Right ventricle myocardium superior (tissue), 1 donor: ENCODE measurements at regions not wholly inside any gene's neighbourhood (a gene's known extent, or its start where the extent isn't known, plus 50 kb on each side); places are given as distances from the start of the nearest gene placed in this dataset.

Source experiments
- ATAC-seq: fragments of 200-7000 bp; cut with Tn5 transposase; one replicate; pipeline ENCODE4 v1.9.1; 2020; ENCODE audit warnings: mild to moderate bottlenecking; ENCODE audit not compliant: poor library complexity
- DNase-seq: peaks from one replicate; pipeline ENCODE4 v3.0.0-alpha.2; 2020
- intact Hi-C: fragments of 100-400 bp; cut with DNase I; formaldehyde crosslinking; loops from one replicate; pipeline ENCODE4 v1.11.2; 2022
- donor health status: DM: no; HTN: yes; CAD: no; lungs with severe emphysema.

GRCh38 chr7:26482927-26483326 lies 191.3 kb downstream of the SNX10 start:
- intact Hi-C loops: no loop called here
- ATAC-seq (no peak), DNase-seq (no peak)

DNA sequence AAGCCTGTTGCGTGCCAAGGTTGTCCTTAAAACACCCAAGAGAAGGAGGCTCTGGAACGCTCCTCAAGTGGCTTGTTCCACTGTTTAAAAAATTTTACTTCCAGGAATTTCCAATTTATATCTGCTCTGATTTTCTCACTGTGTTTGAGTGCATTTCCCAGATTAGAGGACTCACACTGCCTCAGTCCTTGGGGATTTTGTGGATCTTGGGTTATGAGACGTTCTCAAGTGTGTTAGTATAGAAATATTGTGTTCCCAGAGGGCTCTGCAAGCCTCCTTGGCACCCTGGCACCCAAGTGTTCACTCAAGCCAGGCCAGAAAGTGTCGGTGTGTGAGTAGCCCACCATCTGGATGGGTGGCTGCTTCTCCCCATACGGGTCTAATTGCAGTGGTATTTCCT lies 192.2 kb downstream of the SNX10 start:
- intact Hi-C loops: no loop called here
- DNase-seq: no peak
- no peak for ATAC-seq

DNA sequence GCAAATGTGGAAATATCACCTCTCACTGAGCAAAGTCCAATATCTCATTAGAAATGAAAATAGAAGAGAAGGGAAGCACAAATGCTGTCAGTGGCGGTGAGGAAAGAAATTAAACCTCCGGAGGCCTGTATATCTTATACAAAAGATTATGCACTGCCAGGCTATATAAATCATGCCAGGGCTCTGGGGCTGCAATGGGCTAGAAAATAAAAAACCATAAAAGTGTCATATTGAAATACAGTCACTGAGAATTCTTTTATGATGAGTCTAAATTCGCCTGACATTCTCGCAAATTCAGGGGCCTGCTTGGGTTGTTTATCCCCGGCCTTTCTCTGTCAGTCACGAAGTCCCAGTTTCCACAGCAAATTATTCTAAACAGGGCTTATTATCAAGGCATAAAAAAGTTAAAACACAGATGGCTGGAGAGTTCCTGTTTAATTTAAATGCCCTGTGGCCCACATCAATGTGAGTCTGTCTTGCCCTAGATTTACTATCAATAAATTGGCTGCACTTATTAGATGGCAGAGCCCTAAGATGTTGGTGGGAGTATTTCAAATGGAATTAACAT lies 193.8 kb downstream of the SNX10 start:
- intact Hi-C loops: no loop called here
- DNase-seq (no peak), ATAC-seq (no peak)

DNA sequence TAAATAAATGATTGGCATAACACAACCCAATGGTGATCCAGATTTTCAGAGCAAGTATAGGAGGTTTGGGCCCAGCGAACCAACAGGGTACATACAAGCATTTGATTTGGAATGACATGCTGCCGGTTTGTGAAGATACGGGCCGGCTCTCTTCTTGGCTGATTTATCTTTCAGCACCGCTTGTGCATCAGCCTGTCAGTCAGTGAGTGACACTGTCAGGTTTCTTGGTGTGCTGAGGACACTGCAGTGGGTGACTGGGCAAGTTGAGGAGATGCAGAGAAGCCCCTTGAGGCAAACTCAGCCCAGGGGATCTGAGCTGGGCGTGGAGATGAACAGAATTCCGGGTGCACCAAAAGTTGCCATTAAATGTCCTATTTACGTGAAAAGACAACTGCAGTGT lies 194.5 kb downstream of the SNX10 start:
- no peak for DNase-seq
- intact Hi-C loops: no loop called here
- ATAC-seq: no peak

DNA sequence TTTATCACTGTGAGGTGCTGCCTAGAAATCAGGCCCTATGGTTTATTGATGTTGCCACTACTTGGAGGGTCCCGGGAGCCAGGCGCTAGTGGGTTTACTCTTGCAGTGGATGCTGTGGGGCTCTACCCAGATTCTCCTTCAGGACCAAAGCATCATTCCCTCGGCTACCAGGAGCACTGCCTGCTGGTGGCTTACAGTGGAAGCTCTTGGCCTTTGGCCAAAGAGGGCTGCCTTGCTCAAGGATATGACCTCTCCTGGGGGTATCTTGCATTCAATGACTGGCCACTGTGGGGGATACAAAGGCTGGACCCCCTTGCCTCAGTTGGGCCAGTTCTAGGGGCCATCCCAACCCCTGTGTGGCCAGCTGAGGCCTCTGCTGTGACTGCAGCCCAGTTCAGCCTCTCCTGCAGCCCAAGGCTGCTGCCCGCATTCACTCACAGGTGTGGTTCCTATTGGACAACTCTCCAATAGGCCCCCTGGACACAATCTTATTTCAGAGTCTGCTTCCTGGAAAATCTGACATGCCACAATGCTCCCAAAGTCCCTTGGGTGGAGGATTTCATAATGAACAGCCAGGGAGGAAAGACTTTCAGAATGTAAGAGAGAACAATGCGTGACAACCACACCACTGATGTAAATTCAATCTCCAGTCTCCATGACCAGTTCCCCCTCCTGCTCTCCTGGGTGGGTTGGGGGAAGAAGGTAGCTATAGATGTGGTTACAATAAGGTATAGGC lies 196.3 kb downstream of the SNX10 start:
- DNase-seq (no peak), ATAC-seq (no peak)
- intact Hi-C loops: no loop called here

DNA sequence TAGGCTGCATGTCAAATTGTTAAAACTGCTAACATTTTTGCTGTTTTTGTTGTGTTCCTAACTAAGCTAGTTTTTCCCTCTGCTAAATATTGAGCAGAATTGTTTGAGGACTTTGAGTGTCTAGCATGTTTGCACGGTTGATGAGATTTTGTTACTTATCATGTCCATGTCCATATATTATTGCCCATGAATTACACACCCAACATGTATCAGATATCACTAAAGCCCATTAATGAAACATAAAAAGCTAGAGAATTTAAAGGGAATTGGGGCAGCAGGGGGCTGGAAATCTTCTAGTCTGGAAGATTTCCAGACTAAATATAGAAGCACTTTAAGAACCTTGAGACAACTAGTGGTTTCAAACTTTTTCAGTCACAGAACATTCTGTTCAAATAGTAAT lies 197.7 kb downstream of the SNX10 start:
- DNase-seq (no peak), ATAC-seq (no peak)
- intact Hi-C loops: no loop called here

DNA sequence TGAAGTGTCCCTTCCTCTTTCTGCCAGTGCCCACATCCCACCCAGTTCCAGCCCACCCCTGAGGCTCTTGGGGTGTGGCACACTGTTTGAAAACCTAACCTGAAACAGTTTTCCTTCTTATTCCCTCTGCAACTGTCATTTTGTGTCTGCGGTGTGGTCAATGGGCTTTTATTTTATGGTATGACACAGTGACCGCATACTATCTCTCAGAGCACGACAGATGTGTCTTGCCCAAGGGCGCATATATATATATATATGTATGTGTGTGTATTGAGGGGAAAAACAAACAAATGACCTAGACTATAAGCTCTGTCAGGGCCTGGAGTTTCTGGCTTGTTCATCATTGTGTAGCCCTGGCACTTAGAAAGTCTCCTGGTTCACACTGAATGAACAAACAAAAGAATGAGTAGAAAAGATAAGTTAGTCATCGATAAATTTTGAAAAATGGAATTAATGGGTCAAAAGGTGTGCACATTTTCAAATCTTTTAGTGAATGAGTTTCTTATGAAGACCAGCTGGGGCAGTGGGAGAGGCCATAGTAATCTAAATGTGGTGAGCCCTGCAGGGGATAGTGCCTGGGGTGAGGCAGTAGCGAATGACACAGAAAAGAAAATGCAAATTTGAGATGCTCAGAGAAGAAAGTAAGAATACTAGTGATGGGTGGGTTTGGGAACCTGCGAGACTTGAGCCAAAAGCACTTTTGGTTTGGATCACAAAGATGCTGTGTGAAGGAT lies 198.4 kb downstream of the SNX10 start:
- intact Hi-C loops: no loop called here
- ATAC-seq: no peak
- DNase-seq: no peak

- DNase-seq: no peak
- intact Hi-C loops: no loop called here
- ATAC-seq: no peak
Observed at GRCh38 chr7:26490640-26491624, 199.3 kb downstream of the SNX10 start.

DNA sequence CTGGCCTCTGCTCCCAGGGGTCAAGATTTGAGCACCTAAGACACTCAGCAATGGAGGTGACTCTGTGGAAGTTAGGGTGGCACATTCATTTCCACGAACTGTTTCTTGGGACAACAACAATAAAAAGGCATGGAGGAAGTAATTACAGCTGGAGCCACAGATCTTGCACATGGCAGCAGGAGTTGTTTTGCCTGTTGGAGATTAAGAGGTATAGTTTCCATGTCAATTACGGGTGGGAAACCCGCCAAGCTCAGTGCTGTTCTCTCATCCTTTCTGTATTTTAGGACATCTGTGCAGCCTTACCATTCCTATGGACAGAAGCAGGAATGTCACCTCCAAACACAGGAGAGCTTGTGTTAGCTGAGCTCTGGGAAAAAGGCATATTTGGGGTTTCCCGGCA lies 201.2 kb downstream of the SNX10 start:
- intact Hi-C loops: no loop called here

DNA sequence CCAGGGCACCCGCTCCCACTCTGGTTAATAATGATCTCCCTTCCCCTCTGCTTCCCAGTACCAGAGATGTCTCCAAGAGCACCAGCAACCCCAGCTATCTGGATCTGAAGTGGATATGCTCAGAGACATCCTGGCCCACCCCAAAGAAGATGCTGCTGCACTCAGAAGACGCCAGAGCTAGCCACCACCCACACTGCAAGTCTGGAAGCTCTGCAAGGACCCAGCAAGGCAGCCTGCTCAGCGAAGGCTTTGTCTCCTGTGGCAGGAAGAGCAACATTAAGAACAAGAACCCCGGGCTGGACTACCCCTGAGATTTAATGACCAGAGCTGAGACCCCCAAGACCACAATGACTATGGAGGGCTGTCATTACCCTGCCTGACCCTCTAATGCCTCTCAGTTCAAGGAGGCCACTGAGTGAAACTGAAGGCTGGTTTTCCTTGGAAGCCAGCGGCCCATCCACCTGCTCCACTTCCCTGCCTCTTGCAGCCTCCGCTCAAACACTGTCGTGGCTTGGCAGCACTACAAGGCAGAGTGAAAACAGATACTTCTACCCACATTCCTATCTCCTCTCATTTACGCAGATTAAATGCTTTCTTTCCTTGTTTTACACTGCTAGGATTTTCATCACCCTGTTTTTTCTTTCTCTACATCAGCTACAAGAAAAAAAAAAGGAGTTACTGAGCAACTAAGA lies 202.2 kb downstream of the SNX10 start:
- ATAC-seq: no peak
- intact Hi-C loops: no loop called here
- DNase-seq: no peak

More for the DNA sequence above, 201.2 kb downstream of the SNX10 start:
- DNase-seq (no peak), ATAC-seq (no peak)

DNA sequence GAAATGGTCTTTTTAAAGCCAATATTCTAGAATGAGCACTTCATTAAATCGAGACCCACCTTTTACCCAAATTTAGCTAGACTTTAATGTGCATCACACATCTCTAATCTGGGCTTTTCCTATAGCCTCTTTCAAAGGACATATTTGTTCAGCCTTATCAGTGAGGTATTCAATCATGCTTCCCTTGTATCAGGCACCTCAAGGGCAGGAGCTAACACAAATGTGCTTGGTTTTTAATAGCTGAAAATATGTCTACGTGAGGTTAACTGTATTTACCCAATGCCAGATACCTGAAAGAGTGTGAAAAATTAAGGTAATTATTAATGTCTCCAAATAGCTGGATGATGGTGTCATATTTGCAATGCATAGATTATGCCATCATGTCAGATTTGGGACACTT lies 203.9 kb downstream of the SNX10 start:
- DNase-seq: no peak
- intact Hi-C loops: no loop called here
- no peak for ATAC-seq

DNA sequence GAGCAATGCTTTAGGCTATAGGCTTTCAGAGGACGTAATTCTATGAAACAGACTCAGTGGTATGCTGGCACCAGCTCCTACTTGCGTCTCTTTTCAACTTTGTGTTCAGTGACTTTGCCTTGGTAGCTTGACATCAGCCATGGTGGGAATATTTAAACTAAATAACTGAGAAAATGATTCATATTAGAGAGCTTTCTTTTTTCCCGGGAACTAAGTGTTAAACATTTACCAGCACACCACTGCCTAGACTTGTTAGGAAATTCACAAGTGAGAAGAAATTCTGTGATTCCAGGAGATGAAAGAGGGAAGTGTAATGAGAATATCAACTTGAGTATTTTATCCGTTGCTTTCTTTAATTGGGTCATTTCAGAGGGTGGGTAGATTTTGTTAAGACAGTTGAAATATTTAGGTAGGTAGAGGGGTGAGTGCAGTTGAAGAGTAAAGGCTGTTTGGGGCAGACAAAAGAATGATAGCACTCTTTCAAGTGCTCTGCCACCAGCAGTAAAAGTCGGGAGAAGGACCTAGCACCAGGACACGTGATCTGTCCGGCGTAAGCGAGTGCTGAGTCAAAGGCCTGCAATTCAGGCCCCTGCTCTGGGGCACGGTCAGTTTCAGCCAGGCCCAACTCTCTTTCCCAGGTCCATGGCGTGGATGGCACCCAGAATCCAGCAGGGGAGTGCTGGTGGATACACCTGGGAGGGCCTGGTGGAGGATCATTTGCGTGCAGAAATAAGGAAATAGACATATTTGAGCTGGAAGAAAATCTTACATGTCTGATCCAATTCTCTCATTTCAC lies 206.3 kb downstream of the SNX10 start:
- ATAC-seq (no peak), DNase-seq (no peak)
- intact Hi-C loops: no loop called here

DNA sequence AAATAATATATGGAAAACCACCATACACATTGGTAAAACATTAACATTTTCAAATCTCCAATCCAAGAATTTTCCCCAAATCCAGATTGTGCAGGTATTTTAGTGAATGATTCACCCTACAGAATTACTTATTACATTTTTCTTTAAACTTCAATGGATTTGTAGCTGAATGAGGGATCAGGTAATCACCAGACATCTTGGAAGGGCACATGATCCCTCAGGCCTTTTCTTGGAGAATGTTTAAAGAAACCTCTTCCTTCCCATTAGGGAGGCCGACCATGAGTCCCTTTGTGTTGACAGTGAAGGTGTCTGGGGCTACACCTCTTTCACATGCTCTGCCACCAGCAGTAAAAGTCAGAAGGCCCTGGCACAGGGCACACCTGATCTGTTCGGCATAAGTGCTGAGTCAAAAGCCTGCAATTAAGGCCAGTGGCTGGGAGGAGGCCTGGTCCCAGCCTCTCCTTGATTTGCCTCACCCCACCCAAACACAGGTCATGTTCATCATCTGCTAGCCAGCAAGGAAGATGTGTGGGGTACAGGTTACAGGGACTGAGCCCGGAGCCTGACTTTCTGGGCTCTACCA lies 207.7 kb downstream of the SNX10 start:
- DNase-seq (no peak), ATAC-seq (no peak)
- intact Hi-C loops: no loop called here

- ATAC-seq (no peak), DNase-seq (no peak)
- intact Hi-C loops: no loop called here
Observed at GRCh38 chr7:26500749-26501352, 209.2 kb downstream of the SNX10 start.

- ATAC-seq (no peak), DNase-seq (no peak)
- intact Hi-C loops: no loop called here
Observed at GRCh38 chr7:26504411-26505120, 212.9 kb downstream of the SNX10 start.

- DNase-seq (no peak), ATAC-seq (no peak)
- intact Hi-C loops: no loop called here
Observed at GRCh38 chr7:26506196-26506595, 214.5 kb downstream of the SNX10 start.
